Mucosa of rectum (tissue), 2 donors: ENCODE measurements at regions not wholly inside any gene's neighbourhood (a gene's known extent, or its start where the extent isn't known, plus 50 kb on each side); places are given as distances from the start of the nearest gene placed in this dataset.
"Not testable (repeated sequence)": the region's sequence is repeated elsewhere in the genome, so short reads cannot be mapped to it uniquely, and the experiment has no call there.

Experiments used
- H3K27ac ChIP-seq, 2 donors: one replicate each; pipeline ENCODE4 v1.7.0; 2013; ENCODE audit warnings: inconsistent platforms in 2 of 2, low read depth in 2 of 2, low read length in 2 of 2
- H3K27me3 ChIP-seq, 2 donors: one replicate each; pipeline ENCODE4 v1.7.0; 2013; ENCODE audit warnings: low read length in 2 of 2; ENCODE audit not compliant: control insufficient read depth in 2 of 2, insufficient read depth in 2 of 2
- H3K36me3 ChIP-seq, 2 donors: one replicate each; pipeline ENCODE4 v1.7.0; 2013; ENCODE audit warnings: low read length in 2 of 2; ENCODE audit not compliant: control insufficient read depth in 2 of 2, insufficient read depth in 2 of 2
- H3K4me1 ChIP-seq, 2 donors: one replicate each; pipeline ENCODE4 v1.7.0; 2013; ENCODE audit warnings: low read length in 2 of 2, mild to moderate bottlenecking in 1 of 2; ENCODE audit not compliant: control insufficient read depth in 2 of 2, insufficient read depth in 2 of 2
- H3K4me3 ChIP-seq, 2 donors: one replicate each; pipeline ENCODE4 v1.7.0; 2013; ENCODE audit warnings: low read length in 2 of 2
- H3K9ac ChIP-seq, 2 donors: one replicate each; pipeline ENCODE4 v1.7.0; 2013; ENCODE audit warnings: low read length in 2 of 2, low read depth in 1 of 2, mild to moderate bottlenecking in 1 of 2
- H3K9me3 ChIP-seq, 2 donors: one replicate each; pipeline ENCODE4 v1.7.0; 2013; ENCODE audit warnings: low read length in 2 of 2; ENCODE audit not compliant: control insufficient read depth in 2 of 2
- donor health status: healthy.
- donor health status: Normal muscosa, but diverticular disease.

DNA sequence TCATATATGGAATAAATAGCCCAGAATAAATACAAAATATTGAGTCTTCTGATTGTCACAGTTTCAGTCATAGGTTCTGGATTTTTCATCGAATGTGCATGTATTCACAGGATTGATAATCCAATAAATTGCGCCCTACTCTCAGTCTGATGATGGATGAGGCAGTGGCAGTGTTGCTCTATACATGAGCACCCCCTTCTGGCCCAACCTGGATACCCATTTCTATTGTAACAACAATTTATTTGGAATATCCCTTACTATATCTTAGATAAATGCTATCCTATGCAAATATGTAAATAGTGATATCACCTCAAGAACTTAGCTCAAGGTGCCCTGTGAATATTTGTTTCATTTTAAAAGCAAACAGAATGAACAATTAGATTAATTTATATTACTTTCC lies 733.7 kb upstream of the PABPC4L start:
- Histone ChIP-seq H3K9me3 (no peaks in the 10 kb centered on the region), H3K4me1 (no peaks in the 10 kb centered on the region)

GRCh38 chr4:134934036-134934808 lies 732.6 kb upstream of the PABPC4L start:
- no peak overlapping the region for H3K27ac ChIP-seq
- no peaks in the 10 kb centered on the region for H3K4me1 ChIP-seq
- H3K9me3 ChIP-seq = no peaks in the 10 kb centered on the region
- no peak overlapping the region for H3K9ac ChIP-seq
- no peaks in the 10 kb centered on the region for H3K36me3 ChIP-seq
- no peaks in the 10 kb centered on the region for H3K27me3 ChIP-seq
- no peak overlapping the region for H3K4me3 ChIP-seq

More for the DNA sequence above, 733.7 kb upstream of the PABPC4L start:
- no peak overlapping the region for H3K4me3 ChIP-seq
- H3K27me3 ChIP-seq = no peaks in the 10 kb centered on the region
- no peak overlapping the region for H3K9ac ChIP-seq
- no peaks in the 10 kb centered on the region for H3K36me3 ChIP-seq
- H3K27ac ChIP-seq = no peak overlapping the region

DNA sequence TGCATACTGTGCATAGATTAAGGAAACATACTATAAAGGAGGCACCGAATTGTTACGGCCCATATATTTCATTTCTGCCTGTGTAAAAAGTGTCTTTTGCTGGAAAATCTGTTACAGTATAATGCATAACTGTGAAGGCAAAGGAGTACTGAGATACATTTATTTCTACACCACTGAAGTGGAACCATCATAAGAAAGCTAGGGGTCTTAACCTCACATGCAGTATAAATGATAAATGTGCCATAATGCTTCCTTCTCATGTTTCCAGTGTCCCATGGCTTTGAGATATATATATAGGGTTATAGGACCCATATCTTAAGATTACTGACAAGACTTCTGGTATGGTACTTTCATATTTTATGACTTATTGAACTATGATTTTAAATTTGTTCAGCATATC lies 713.8 kb upstream of the PABPC4L start:
- no peak overlapping the region for H3K4me3 ChIP-seq
- no peak overlapping the region for H3K27ac ChIP-seq
- no peaks in the 10 kb centered on the region for H3K36me3 ChIP-seq
- no peaks in the 10 kb centered on the region for H3K9me3 ChIP-seq
- H3K27me3 ChIP-seq = no peaks in the 10 kb centered on the region
- no peaks in the 10 kb centered on the region for H3K4me1 ChIP-seq
- H3K9ac ChIP-seq = no peak overlapping the region

DNA sequence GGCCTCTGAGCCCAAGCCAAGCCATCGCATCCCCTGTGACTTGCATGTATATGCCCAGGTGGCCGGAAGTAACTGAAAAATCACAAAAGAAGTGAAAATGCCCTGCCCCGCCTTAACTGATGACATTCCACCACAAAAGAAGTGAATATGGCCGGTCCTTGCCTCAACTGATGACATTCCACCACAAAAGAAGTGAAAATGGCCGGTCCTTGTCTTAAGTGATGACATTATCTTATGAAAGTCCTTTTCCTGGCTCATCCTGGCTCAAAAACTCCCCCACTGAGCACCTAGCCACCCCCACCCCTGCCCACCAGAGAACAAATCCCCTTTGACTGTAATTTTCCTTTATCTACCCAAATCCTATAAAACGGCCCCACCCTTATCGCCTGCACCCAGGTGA lies 712.7 kb upstream of the PABPC4L start:
- H3K4me3 ChIP-seq, H3K9ac ChIP-seq, H3K27me3 ChIP-seq, H3K36me3 ChIP-seq, H3K4me1 ChIP-seq, H3K27ac ChIP-seq, H3K9me3 ChIP-seq: not testable (repeated sequence)

- Histone ChIP-seq H3K9me3 (no peaks in the 10 kb centered on the region), H3K27me3 (no peaks in the 10 kb centered on the region), H3K27ac (no peak overlapping the region), H3K4me1 (no peaks in the 10 kb centered on the region), H3K36me3 (no peaks in the 10 kb centered on the region), H3K4me3 (no peak overlapping the region), H3K9ac (no peak overlapping the region)
Observed at GRCh38 chr4:134911941-134912340, 710.4 kb upstream of the PABPC4L start.

DNA sequence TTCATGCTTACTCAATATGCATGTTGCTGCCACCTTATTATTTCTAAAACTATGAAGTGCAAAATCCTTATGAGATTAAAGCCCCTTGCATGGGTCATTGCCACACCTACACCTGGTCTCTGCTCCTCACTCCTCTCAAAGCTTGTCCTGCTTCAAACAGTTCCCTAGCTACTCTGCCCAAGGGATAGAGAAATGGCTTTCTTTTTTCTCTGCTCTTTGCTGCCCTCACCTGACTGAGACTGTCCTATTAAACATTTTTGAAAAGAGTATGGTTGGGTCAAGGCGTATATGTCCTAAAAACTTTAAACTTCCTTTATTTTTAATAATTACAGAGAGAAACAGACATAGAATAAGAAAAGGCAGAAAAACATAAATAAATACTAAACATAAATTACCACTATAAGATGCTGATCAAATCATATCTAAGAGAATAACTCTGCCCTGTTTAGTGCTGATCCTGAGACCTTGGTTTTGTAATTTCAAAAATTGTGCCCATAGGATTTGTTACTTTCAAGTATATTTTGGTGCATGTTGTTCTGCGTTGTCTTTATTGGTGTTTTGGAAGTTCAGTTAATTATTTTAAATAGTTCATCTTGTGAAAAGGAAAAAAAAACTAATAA lies 704.9 kb upstream of the PABPC4L start:
- no peak overlapping the region for H3K4me3 ChIP-seq
- no peaks in the 10 kb centered on the region for H3K9me3 ChIP-seq
- no peak overlapping the region for H3K27ac ChIP-seq
- H3K36me3 ChIP-seq = no peaks in the 10 kb centered on the region
- H3K9ac ChIP-seq = no peak overlapping the region
- no peaks in the 10 kb centered on the region for H3K4me1 ChIP-seq
- no peaks in the 10 kb centered on the region for H3K27me3 ChIP-seq

GRCh38 chr4:134905061-134905460 lies 703.5 kb upstream of the PABPC4L start:
- no peaks in the 10 kb centered on the region for H3K9me3 ChIP-seq
- no peaks in the 10 kb centered on the region for H3K27me3 ChIP-seq
- no peak overlapping the region for H3K9ac ChIP-seq
- H3K36me3 ChIP-seq = no peaks in the 10 kb centered on the region
- no peaks in the 10 kb centered on the region for H3K4me1 ChIP-seq
- no peak overlapping the region for H3K27ac ChIP-seq
- no peak overlapping the region for H3K4me3 ChIP-seq

DNA sequence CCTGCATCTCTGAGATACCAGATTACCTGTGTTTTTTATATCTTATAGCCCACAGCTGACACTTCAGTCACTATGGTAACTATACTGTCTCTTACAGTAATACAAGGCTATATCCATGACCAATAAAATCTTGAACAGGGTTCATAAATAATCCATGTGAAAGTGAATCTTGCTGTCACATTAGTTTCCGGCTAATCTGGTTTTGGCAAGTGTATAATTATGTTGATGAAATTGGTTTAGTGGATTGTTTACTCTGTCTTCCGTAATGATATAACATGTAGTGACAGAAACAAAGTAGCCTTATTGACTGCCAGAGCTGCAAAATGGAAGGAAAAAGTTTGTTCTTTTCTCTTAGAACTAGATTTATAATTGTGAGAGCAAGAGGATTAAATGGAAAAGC lies 686.6 kb upstream of the PABPC4L start:
- Histone ChIP-seq H3K27ac (no peak overlapping the region), H3K4me1 (no peaks in the 10 kb centered on the region), H3K36me3 (no peaks in the 10 kb centered on the region), H3K27me3 (no peaks in the 10 kb centered on the region), H3K4me3 (no peak overlapping the region), H3K9ac (no peak overlapping the region), H3K9me3 (no peaks in the 10 kb centered on the region)

GRCh38 chr4:134885436-134885835 lies 683.8 kb upstream of the PABPC4L start:
- Histone ChIP-seq H3K4me3 (no peak overlapping the region), H3K9ac (no peak overlapping the region), H3K9me3 (no peaks in the 10 kb centered on the region), H3K27me3 (no peaks in the 10 kb centered on the region), H3K36me3 (no peaks in the 10 kb centered on the region), H3K27ac (no peak overlapping the region), H3K4me1 (no peaks in the 10 kb centered on the region)

GRCh38 chr4:134883831-134884449 lies 682.4 kb upstream of the PABPC4L start:
- H3K4me3 ChIP-seq = no peak overlapping the region
- no peaks in the 10 kb centered on the region for H3K36me3 ChIP-seq
- H3K27me3 ChIP-seq = no peaks in the 10 kb centered on the region
- H3K9ac ChIP-seq = no peak overlapping the region
- H3K4me1 ChIP-seq = no peaks in the 10 kb centered on the region
- no peaks in the 10 kb centered on the region for H3K9me3 ChIP-seq
- H3K27ac ChIP-seq = no peak overlapping the region
